ENCODE measurements at regions not wholly inside any gene's neighbourhood (a gene's known extent, or its start where the extent isn't known, plus 50 kb on each side); places are given as distances from the start of the nearest gene placed in this dataset.

DNA sequence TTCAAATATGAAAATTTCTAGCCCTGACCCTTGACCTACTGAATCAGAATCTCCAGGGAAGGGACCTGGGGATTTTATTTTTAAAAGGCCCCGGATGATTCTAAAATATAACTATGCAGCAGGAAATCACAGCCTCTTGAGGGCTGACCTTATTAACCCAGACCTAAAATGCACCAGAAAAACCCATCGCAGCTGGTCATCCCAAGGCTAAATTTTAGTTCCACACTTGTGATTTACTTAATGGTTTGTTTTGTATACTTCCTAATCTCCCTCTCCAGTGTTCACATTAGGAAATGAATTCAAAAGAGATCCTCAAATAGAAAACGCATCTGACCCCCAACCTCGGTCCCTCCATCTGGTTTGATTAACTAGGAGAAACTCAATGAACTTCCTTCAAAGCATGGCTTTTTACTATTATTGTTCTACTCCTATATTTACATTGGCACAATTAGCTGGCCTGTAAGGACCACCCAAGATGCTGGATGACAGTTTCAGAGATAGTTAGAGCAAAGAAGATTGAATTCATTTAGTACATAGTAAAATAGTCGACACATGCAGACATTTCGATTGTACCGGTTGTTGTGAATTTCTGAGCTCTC, 147.8 kb upstream of the MED14 start:
- no peak for TF ChIP-seq EZH2phosphoT487 (IDR thresholded peaks at IDR 0.05; ENCODE audit: low read depth)
- TF ChIP-seq, protein P1, sequence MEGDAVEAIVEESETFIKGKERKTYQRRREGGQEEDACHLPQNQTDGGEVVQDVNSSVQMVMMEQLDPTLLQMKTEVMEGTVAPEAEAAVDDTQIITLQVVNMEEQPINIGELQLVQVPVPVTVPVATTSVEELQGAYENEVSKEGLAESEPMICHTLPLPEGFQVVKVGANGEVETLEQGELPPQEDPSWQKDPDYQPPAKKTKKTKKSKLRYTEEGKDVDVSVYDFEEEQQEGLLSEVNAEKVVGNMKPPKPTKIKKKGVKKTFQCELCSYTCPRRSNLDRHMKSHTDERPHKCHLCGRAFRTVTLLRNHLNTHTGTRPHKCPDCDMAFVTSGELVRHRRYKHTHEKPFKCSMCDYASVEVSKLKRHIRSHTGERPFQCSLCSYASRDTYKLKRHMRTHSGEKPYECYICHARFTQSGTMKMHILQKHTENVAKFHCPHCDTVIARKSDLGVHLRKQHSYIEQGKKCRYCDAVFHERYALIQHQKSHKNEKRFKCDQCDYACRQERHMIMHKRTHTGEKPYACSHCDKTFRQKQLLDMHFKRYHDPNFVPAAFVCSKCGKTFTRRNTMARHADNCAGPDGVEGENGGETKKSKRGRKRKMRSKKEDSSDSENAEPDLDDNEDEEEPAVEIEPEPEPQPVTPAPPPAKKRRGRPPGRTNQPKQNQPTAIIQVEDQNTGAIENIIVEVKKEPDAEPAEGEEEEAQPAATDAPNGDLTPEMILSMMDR (IDR thresholded peaks at IDR 0.05; ENCODE audit: low read depth, low read length), result no peak
